Neuronal stem cell (in vitro differentiated cells): ENCODE measurements at regions not wholly inside any gene's neighbourhood (a gene's known extent, or its start where the extent isn't known, plus 50 kb on each side); places are given as distances from the start of the nearest gene placed in this dataset.

Experiments used
- DNase-seq: peaks from one replicate; pipeline ENCODE4 v3.0.0-alpha.2; 2013; ENCODE audit warnings: low spot score
- H2AFZ ChIP-seq: one replicate; pipeline ENCODE4 v1.6.1; 2013; ENCODE audit warnings: mild to moderate bottlenecking, low read length, inconsistent platforms
- H2AK5ac ChIP-seq: 2 replicates; pipeline ENCODE4 v1.6.1; 2013; ENCODE audit warnings: low read depth, mild to moderate bottlenecking, inconsistent platforms, low read length, moderate library complexity, mixed read lengths
- H2BK120ac ChIP-seq: 2 replicates; pipeline ENCODE4 v1.6.1; 2013; ENCODE audit warnings: low read depth, mild to moderate bottlenecking, inconsistent platforms, low read length, moderate library complexity, mixed read lengths
- H2BK12ac ChIP-seq: one replicate; pipeline ENCODE4 v1.6.1; 2013; ENCODE audit warnings: low read length, inconsistent platforms
- H2BK15ac ChIP-seq: 2 replicates; pipeline ENCODE4 v1.6.1; 2013; ENCODE audit warnings: mild to moderate bottlenecking, low read length, inconsistent platforms, mixed read lengths
- H2BK5ac ChIP-seq: one replicate; pipeline ENCODE4 v1.6.1; 2013; ENCODE audit warnings: inconsistent platforms, mild to moderate bottlenecking, low read length, moderate library complexity
- H3K14ac ChIP-seq: one replicate; pipeline ENCODE4 v1.6.1; 2013; ENCODE audit warnings: low read length, inconsistent platforms
- H3K18ac ChIP-seq: 2 replicates; pipeline ENCODE4 v1.6.1; 2013; ENCODE audit warnings: low read length, inconsistent platforms
- H3K23ac ChIP-seq: 2 replicates; pipeline ENCODE4 v1.6.1; 2013; ENCODE audit warnings: low read depth, mild to moderate bottlenecking, mixed read lengths, low read length, inconsistent platforms; ENCODE audit not compliant: poor library complexity
- H3K27ac ChIP-seq: replicated peaks from 3 replicates; pipeline ENCODE4 v1.5.1; 2013; ENCODE audit warnings: low read length, inconsistent platforms
- H3K27me3 ChIP-seq, 3 experiments: 2 replicates each; pipeline ENCODE4 v1.6.1; 2013; ENCODE audit warnings: low read length in 3 of 3, mild to moderate bottlenecking in 2 of 3, inconsistent platforms in 1 of 3, low read depth in 1 of 3, mixed read lengths in 1 of 3, moderate library complexity in 1 of 3; ENCODE audit not compliant: control insufficient read depth in 3 of 3, insufficient read depth in 3 of 3
- H3K36me3 ChIP-seq, 2 donors: replicated peaks in 1 of 2; 2 replicates each; pipeline ENCODE4 v1.6.1; 2013; ENCODE audit warnings: low read length in 2 of 2; ENCODE audit not compliant: control insufficient read depth in 2 of 2, insufficient read depth in 2 of 2
- H3K4ac ChIP-seq: 2 replicates; pipeline ENCODE4 v1.6.1; 2013; ENCODE audit warnings: inconsistent platforms, mild to moderate bottlenecking, low read length, moderate library complexity
- H3K4me1 ChIP-seq, 2 donors: 1 replicate in 1 of 2; 2 replicates in 1 of 2; pipeline ENCODE4 v1.6.1; 2013; ENCODE audit warnings: low read length in 2 of 2, low read depth in 1 of 2; ENCODE audit not compliant: control insufficient read depth in 2 of 2, insufficient read depth in 1 of 2
- H3K4me2 ChIP-seq: one replicate; pipeline ENCODE4 v1.6.1; 2013; ENCODE audit warnings: mild to moderate bottlenecking, low read length, inconsistent platforms; ENCODE audit not compliant: insufficient read depth, poor library complexity, severe bottlenecking
- H3K4me3 ChIP-seq, 2 donors: 2 replicates each; pipeline ENCODE4 v1.5.1; 2013; ENCODE audit warnings: low read length in 2 of 2, mild to moderate bottlenecking in 2 of 2, inconsistent platforms in 1 of 2, moderate library complexity in 1 of 2
- H3K79me1 ChIP-seq: one replicate; pipeline ENCODE4 v1.6.1; 2013; ENCODE audit warnings: low read depth, mild to moderate bottlenecking, inconsistent platforms, low read length, moderate library complexity
- H3K9ac ChIP-seq: one replicate; pipeline ENCODE4 v1.6.1; 2013; ENCODE audit warnings: mild to moderate bottlenecking, low read depth, low read length, inconsistent platforms; ENCODE audit not compliant: poor library complexity
- H3K9me3 ChIP-seq, 2 donors: replicated peaks in 1 of 2; 2 replicates each; pipeline versions ENCODE3 to v1.6.1; 2013; ENCODE audit warnings: low read length in 2 of 2, mild to moderate bottlenecking in 2 of 2, inconsistent platforms in 1 of 2, low read depth in 1 of 2, mixed read lengths in 1 of 2, moderate library complexity in 1 of 2; ENCODE audit not compliant: control insufficient read depth in 2 of 2, insufficient read depth in 1 of 2
- H4K8ac ChIP-seq: one replicate; pipeline ENCODE4 v1.6.1; 2013; ENCODE audit warnings: low read depth, mild to moderate bottlenecking, inconsistent platforms, low read length, moderate library complexity
- H4K91ac ChIP-seq: one replicate; pipeline ENCODE4 v1.6.1; 2013; ENCODE audit warnings: low read length, low read depth, mild to moderate bottlenecking, inconsistent platforms; ENCODE audit not compliant: poor library complexity
- WGBS, 2 donors: extraction: QIAGEN DNeasy Blood & Tissue Kit; methylation state at CpG; one replicate each; pipeline ENCODE4 v1.1.7; 2013; ENCODE audit warnings: missing lambda C conversion rate in 2 of 2, mixed read lengths in 1 of 2; ENCODE audit not compliant: insufficient read length in 2 of 2, insufficient replicate concordance in 1 of 2; ENCODE audit errors: extremely low coverage in 2 of 2; 5-methylcytosine and 5-hydroxymethylcytosine counted together

DNA sequence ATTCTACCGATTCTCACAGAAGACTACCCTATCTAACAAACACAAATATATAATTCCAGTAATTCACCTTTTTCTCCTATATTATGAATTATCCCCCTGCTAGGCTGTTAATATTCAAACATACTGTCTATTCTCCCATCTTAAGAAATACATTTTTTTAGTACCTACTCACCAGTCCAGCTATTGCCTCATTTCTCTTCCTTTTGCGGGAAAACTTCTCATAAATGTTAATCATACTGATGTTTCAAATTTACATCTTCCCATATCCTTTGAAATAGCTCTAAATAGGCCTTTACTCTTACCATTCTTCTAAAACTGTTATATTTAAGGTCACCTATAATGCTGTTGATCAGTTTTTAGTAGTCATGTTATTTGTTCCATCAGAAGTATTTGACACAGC lies 759.1 kb upstream of the SLIT2 start:
- Histone ChIP-seq H3K27me3 (no peaks in the 10 kb centered on the region), H3K9ac (no peak overlapping the region), H2BK12ac (no peak overlapping the region), H3K23ac (no peak overlapping the region), H2BK5ac (no peak overlapping the region), H3K4me2 (no peak overlapping the region), H2BK120ac (no peak overlapping the region), H4K8ac (no peak overlapping the region), H4K91ac (no peak overlapping the region), H3K4me3 (no peak overlapping the region), H3K18ac (no peak overlapping the region), H3K79me1 (no peaks in the 10 kb centered on the region), H3K9me3 (no peaks in the 10 kb centered on the region), H2BK15ac (no peak overlapping the region), H2AFZ (no peak overlapping the region), H3K27ac (no peak overlapping the region), H3K4ac (no peak overlapping the region), H3K36me3 (no peaks in the 10 kb centered on the region), H2AK5ac (no peak overlapping the region), H3K4me1 (no peaks in the 10 kb centered on the region), H3K14ac (no peak overlapping the region)
- DNase-seq, result no peak
- 100% methylated on average over 1 of the region's 2 CpGs; no CpG with 5 or more reads in 1 of the 2 donors for WGBS, 2 donors

DNA sequence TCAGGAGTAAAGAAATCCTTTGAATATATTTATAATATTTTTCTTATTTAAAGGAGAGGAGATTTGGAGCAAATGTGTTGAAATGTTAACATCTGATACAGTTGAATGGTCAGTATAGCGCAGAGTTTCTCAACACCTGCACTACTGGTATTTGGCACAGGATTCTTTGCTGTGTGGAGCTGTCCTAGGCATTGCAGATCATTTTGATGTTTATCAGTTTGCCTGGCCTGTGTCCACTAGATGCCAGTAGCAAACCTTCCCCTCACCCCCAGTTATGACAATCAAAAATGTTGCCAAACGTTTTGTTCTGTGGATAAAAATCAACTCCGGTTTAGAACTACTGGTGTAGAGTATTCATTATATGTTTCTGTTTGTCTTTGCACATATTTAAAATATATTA lies 765.3 kb upstream of the SLIT2 start:
- Histone ChIP-seq H3K9me3 (no peaks in the 10 kb centered on the region), H2AK5ac (no peak overlapping the region), H3K18ac (no peak overlapping the region), H3K4me3 (no peak overlapping the region), H2AFZ (no peak overlapping the region), H2BK12ac (no peak overlapping the region), H3K14ac (no peak overlapping the region), H3K79me1 (no peaks in the 10 kb centered on the region), H3K23ac (no peak overlapping the region), H4K91ac (no peak overlapping the region), H3K27ac (no peak overlapping the region), H3K36me3 (no peaks in the 10 kb centered on the region), H2BK120ac (no peak overlapping the region), H4K8ac (no peak overlapping the region), H3K4ac (no peak overlapping the region), H3K4me2 (no peak overlapping the region), H3K4me1 (peaks cover 0 to 2% of the 10 kb centered on the region in 2 donors), H3K9ac (no peak overlapping the region), H2BK15ac (no peak overlapping the region), H3K27me3 (no peaks in the 10 kb centered on the region), H2BK5ac (no peak overlapping the region)
- WGBS, 2 donors, result no CpG with 5 or more reads among the region's 3 CpGs
- DNase-seq, result no peak

GRCh38 chr4:19478791-19479190 lies 772.9 kb upstream of the SLIT2 start:
- Histone ChIP-seq H2BK120ac (no peak overlapping the region), H3K27me3 (no peaks in the 10 kb centered on the region), H2AK5ac (no peak overlapping the region), H4K91ac (no peak overlapping the region), H3K4me2 (no peak overlapping the region), H3K9me3 (no peaks in the 10 kb centered on the region), H3K79me1 (no peaks in the 10 kb centered on the region), H3K9ac (no peak overlapping the region), H3K23ac (no peak overlapping the region), H3K18ac (no peak overlapping the region), H3K14ac (no peak overlapping the region), H2BK12ac (no peak overlapping the region), H2BK15ac (no peak overlapping the region), H3K27ac (no peak overlapping the region), H4K8ac (no peak overlapping the region), H3K4me1 (no peaks in the 10 kb centered on the region), H3K4ac (no peak overlapping the region), H3K36me3 (no peaks in the 10 kb centered on the region), H2AFZ (no peak overlapping the region), H2BK5ac (no peak overlapping the region), H3K4me3 (no peak overlapping the region)
- no peak for DNase-seq
- WGBS, 2 donors, result no CpG with 5 or more reads among the region's 2 CpGs

- peaks cover 0 to 6% of the 10 kb centered on the region in 2 donors for H3K9me3 ChIP-seq
- H3K4ac ChIP-seq, result no peak overlapping the region
These were observed 778.1 kb upstream of the SLIT2 start for GRCh38 chr4:19473569-19473968.

More at GRCh38 chr4:19473569-19473968, 778.1 kb upstream of the SLIT2 start:
- Histone ChIP-seq H3K27ac (no peak overlapping the region), H2BK12ac (no peak overlapping the region), H3K36me3 (no peaks in the 10 kb centered on the region), H2BK15ac (no peak overlapping the region), H2BK5ac (no peak overlapping the region), H4K91ac (no peak overlapping the region), H3K79me1 (no peaks in the 10 kb centered on the region), H3K4me1 (no peaks in the 10 kb centered on the region), H4K8ac (no peak overlapping the region), H3K4me3 (no peak overlapping the region), H2BK120ac (no peak overlapping the region), H2AFZ (no peak overlapping the region), H3K14ac (no peak overlapping the region), H3K23ac (no peak overlapping the region), H3K18ac (no peak overlapping the region), H3K27me3 (no peaks in the 10 kb centered on the region), H3K4me2 (no peak overlapping the region), H2AK5ac (no peak overlapping the region), H3K9ac (no peak overlapping the region)
- no peak for DNase-seq
- no CpG with 5 or more reads among the region's 1 CpG for WGBS, 2 donors
